ENCODE measurements at regions not wholly inside any gene's neighbourhood (a gene's known extent, or its start where the extent isn't known, plus 50 kb on each side); places are given as distances from the start of the nearest gene placed in this dataset.

GRCh38 chr10:55348534-55348933 is 547.5 kb upstream of the PCDH15 start:
- ATAC-seq (no peak), DNase-seq (no peak)
- intact Hi-C loops (cut with micrococcal nuclease): no loop called here

- intact Hi-C loops (cut with micrococcal nuclease): no loop called here
- ATAC-seq (no peak), DNase-seq (no peak)
Observed at GRCh38 chr10:55330486-55330885, 529.5 kb upstream of the PCDH15 start.

- intact Hi-C loops (cut with micrococcal nuclease): no loop called here
- DNase-seq (no peak), ATAC-seq (no peak)
Observed at GRCh38 chr10:55329796-55330195, 528.8 kb upstream of the PCDH15 start.

GRCh38 chr10:55320187-55320700 is 519.2 kb upstream of the PCDH15 start:
- ATAC-seq (no peak), DNase-seq (no peak)
- intact Hi-C loops (cut with micrococcal nuclease): no loop called here

GRCh38 chr10:55311848-55312635 is 511.0 kb upstream of the PCDH15 start:
- no peak for ATAC-seq
- DNase-seq: no peak
- intact Hi-C loops (cut with micrococcal nuclease): no loop called here

GRCh38 chr10:55310143-55310542 is 509.1 kb upstream of the PCDH15 start:
- ATAC-seq: no peak
- intact Hi-C loops (cut with micrococcal nuclease): no loop called here
- DNase-seq: no peak

GRCh38 chr10:55305285-55305684 is 504.3 kb upstream of the PCDH15 start:
- ATAC-seq (no peak), DNase-seq (no peak)
- intact Hi-C loops (cut with micrococcal nuclease): no loop called here

GRCh38 chr10:55287346-55287745 is 486.3 kb upstream of the PCDH15 start:
- ATAC-seq (no peak), DNase-seq (no peak)
- intact Hi-C loops (cut with micrococcal nuclease): no loop called here

GRCh38 chr10:55283031-55283430 is 482.0 kb upstream of the PCDH15 start:
- intact Hi-C loops (cut with micrococcal nuclease): no loop called here
- no peak for ATAC-seq

GRCh38 chr10:55280696-55281095 is 479.7 kb upstream of the PCDH15 start:
- no peak for ATAC-seq
- DNase-seq: no peak
- intact Hi-C loops (cut with micrococcal nuclease): no loop called here

More at GRCh38 chr10:55283031-55283430, 482.0 kb upstream of the PCDH15 start:
- DNase-seq: no peak

GRCh38 chr10:55277549-55277948 is 476.5 kb upstream of the PCDH15 start:
- ATAC-seq (no peak), DNase-seq (no peak)
- intact Hi-C loops (cut with micrococcal nuclease): no loop called here

- intact Hi-C loops (cut with micrococcal nuclease): no loop called here
- DNase-seq: no peak
- no peak for ATAC-seq
Observed at GRCh38 chr10:55274367-55274766, 473.3 kb upstream of the PCDH15 start.

- intact Hi-C loops (cut with micrococcal nuclease): no loop called here
- DNase-seq: no peak
- no peak for ATAC-seq
Observed at GRCh38 chr10:55273946-55274345, 472.9 kb upstream of the PCDH15 start.

- ATAC-seq (no peak), DNase-seq (no peak)
- intact Hi-C loops (cut with micrococcal nuclease): no loop called here
Observed at GRCh38 chr10:55272886-55273285, 471.9 kb upstream of the PCDH15 start.

- DNase-seq (no peak), ATAC-seq (no peak)
- intact Hi-C loops (cut with micrococcal nuclease): no loop called here
Observed at GRCh38 chr10:55266797-55267196, 465.8 kb upstream of the PCDH15 start.

GRCh38 chr10:55263327-55263726 is 462.3 kb upstream of the PCDH15 start:
- intact Hi-C loops (cut with micrococcal nuclease): no loop called here
- DNase-seq: no peak
- no peak for ATAC-seq

- intact Hi-C loops (cut with micrococcal nuclease): no loop called here
- ATAC-seq (no peak), DNase-seq (no peak)
Observed at GRCh38 chr10:55242544-55242943, 441.5 kb upstream of the PCDH15 start.

GRCh38 chr10:55237462-55237861 is 436.4 kb upstream of the PCDH15 start:
- intact Hi-C loops (cut with micrococcal nuclease): no loop called here
- no peak for DNase-seq
- ATAC-seq: no peak

GRCh38 chr10:55233505-55233904 is 432.5 kb upstream of the PCDH15 start:
- intact Hi-C loops (cut with micrococcal nuclease): no loop called here
- DNase-seq: no peak
- ATAC-seq: no peak

GRCh38 chr10:55233090-55233489 is 432.1 kb upstream of the PCDH15 start:
- intact Hi-C loops (cut with micrococcal nuclease): no loop called here
- no peak for DNase-seq
- no peak for ATAC-seq

GRCh38 chr10:55232553-55232952 is 431.5 kb upstream of the PCDH15 start:
- intact Hi-C loops (cut with micrococcal nuclease): no loop called here
- DNase-seq (no peak), ATAC-seq (no peak)
